Loucy (cell line): ENCODE measurements at regions not wholly inside any gene's neighbourhood (a gene's known extent, or its start where the extent isn't known, plus 50 kb on each side); places are given as distances from the start of the nearest gene placed in this dataset.

Source experiments
- H2AFZ ChIP-seq: fragments of 200-600 bp; sonication (generic); 2 replicates; pipeline ENCODE4 v1.6.0; 2016; ENCODE audit warnings: antibody characterized with exemption, mild to moderate bottlenecking, low read length, moderate library complexity
- H3F3A ChIP-seq: fragments of 200-600 bp; 2 replicates; pipeline ENCODE4 v1.6.0; 2016; ENCODE audit warnings: antibody characterized with exemption, low read depth, mild to moderate bottlenecking
- H3K27me3 ChIP-seq: fragments of 200-600 bp; sonication (generic); 2 replicates; pipeline ENCODE4 v1.6.1; 2014; ENCODE audit warnings: low read length, mild to moderate bottlenecking; ENCODE audit not compliant: insufficient read depth, poor library complexity, severe bottlenecking
- H3K36me3 ChIP-seq: fragments of 200-600 bp; sonication (generic); 2 replicates; pipeline ENCODE4 v1.6.1; 2016; ENCODE audit warnings: low read length; ENCODE audit not compliant: insufficient read depth
- H3K4me1 ChIP-seq: fragments of 200-600 bp; sonication (generic); 2 replicates; pipeline ENCODE4 v1.5.1; 2014; ENCODE audit warnings: low read length, mild to moderate bottlenecking; ENCODE audit not compliant: insufficient read depth, poor library complexity, severe bottlenecking
- H3K4me2 ChIP-seq: fragments of 200-600 bp; sonication (generic); 2 replicates; pipeline ENCODE4 v1.6.0; 2014; ENCODE audit warnings: antibody characterized with exemption, low read length, low read depth, mild to moderate bottlenecking; ENCODE audit not compliant: poor library complexity, severe bottlenecking
- H3K4me3 ChIP-seq: fragments of 200-600 bp; sonication (generic); 2 replicates; pipeline ENCODE4 v1.5.1; 2014; ENCODE audit warnings: low read length, mild to moderate bottlenecking, mixed read lengths; ENCODE audit not compliant: poor library complexity, severe bottlenecking
- H3K79me2 ChIP-seq: fragments of 200-600 bp; sonication (generic); 2 replicates; pipeline ENCODE4 v1.6.1; 2014; ENCODE audit warnings: low read length; ENCODE audit not compliant: insufficient read depth
- H3K9ac ChIP-seq: fragments of 200-600 bp; sonication (generic); 2 replicates; pipeline ENCODE4 v1.6.0; 2014; ENCODE audit warnings: mild to moderate bottlenecking, low read depth, low read length, moderate library complexity; ENCODE audit not compliant: poor library complexity, severe bottlenecking
- H3K9me2 ChIP-seq: fragments of 200-600 bp; sonication (generic); replicated peaks from 2 replicates; pipeline ENCODE4 v1.6.1; 2016; ENCODE audit warnings: low read depth, low read length, mixed read lengths
- H3K9me3 ChIP-seq: fragments of 200-600 bp; sonication (generic); 2 replicates; pipeline ENCODE4 v1.6.1; 2014; ENCODE audit warnings: mild to moderate bottlenecking, antibody characterized with exemption, low read length, low read depth; ENCODE audit not compliant: insufficient read depth
- H4K20me1 ChIP-seq: fragments of 200-600 bp; sonication (generic); 2 replicates; pipeline ENCODE4 v1.6.0; 2014; ENCODE audit warnings: antibody characterized with exemption, low read length, mild to moderate bottlenecking; ENCODE audit not compliant: insufficient read depth, poor library complexity, severe bottlenecking
- EZH2phosphoT487 ChIP-seq: fragments of 200-600 bp; IDR thresholded peaks from 2 replicates; pipeline ENCODE4 v1.6.1; 2018; ENCODE audit warnings: antibody characterized with exemption, mild to moderate bottlenecking, moderate library complexity, borderline replicate concordance
- TF ChIP-seq, protein P1 (sequence below): fragments of 200-600 bp; sonication (generic); conservative IDR thresholded peaks from 2 replicates; pipeline ENCODE4 v1.5.1; 2014; ENCODE audit warnings: mild to moderate bottlenecking, antibody characterized with exemption, low read length

DNA sequence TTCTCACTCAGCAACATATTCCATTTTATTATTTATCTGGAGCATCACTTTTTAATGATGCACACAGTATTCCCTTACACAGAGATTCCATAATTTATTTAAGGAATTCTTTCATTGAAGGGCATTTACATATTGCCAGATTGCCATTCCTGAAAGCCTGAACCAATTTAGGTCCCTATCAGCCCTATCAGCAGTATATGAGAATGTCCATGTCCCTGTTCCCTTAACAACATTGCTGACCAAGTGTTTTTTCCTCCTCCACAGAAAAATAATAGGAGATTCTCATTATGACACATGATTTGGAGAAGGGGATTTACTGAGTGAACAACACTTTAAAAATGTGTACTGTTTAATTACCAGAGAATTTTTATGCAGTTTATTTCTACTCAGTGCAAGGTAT is 90.1 kb upstream of the PHOX2B start:
- no peak overlapping the region for H3K4me3 ChIP-seq
- H3K9me3 ChIP-seq, result no peaks in the 10 kb centered on the region
- H3K4me2 ChIP-seq, result no peak overlapping the region
- H3K9ac ChIP-seq, result no peak overlapping the region
- H4K20me1 ChIP-seq, result no peaks in the 10 kb centered on the region
- H3K4me1 ChIP-seq, result no peaks in the 10 kb centered on the region
- H3F3A ChIP-seq, result no peaks in the 10 kb centered on the region
- no peaks in the 10 kb centered on the region for H3K9me2 ChIP-seq
- H3K79me2 ChIP-seq, result no peaks in the 10 kb centered on the region
- no peaks in the 10 kb centered on the region for H3K27me3 ChIP-seq
- H2AFZ ChIP-seq, result no peak overlapping the region
- no peaks in the 10 kb centered on the region for H3K36me3 ChIP-seq
- TF ChIP-seq, protein P1, sequence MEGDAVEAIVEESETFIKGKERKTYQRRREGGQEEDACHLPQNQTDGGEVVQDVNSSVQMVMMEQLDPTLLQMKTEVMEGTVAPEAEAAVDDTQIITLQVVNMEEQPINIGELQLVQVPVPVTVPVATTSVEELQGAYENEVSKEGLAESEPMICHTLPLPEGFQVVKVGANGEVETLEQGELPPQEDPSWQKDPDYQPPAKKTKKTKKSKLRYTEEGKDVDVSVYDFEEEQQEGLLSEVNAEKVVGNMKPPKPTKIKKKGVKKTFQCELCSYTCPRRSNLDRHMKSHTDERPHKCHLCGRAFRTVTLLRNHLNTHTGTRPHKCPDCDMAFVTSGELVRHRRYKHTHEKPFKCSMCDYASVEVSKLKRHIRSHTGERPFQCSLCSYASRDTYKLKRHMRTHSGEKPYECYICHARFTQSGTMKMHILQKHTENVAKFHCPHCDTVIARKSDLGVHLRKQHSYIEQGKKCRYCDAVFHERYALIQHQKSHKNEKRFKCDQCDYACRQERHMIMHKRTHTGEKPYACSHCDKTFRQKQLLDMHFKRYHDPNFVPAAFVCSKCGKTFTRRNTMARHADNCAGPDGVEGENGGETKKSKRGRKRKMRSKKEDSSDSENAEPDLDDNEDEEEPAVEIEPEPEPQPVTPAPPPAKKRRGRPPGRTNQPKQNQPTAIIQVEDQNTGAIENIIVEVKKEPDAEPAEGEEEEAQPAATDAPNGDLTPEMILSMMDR, result no peak
- no peak for TF ChIP-seq EZH2phosphoT487

DNA sequence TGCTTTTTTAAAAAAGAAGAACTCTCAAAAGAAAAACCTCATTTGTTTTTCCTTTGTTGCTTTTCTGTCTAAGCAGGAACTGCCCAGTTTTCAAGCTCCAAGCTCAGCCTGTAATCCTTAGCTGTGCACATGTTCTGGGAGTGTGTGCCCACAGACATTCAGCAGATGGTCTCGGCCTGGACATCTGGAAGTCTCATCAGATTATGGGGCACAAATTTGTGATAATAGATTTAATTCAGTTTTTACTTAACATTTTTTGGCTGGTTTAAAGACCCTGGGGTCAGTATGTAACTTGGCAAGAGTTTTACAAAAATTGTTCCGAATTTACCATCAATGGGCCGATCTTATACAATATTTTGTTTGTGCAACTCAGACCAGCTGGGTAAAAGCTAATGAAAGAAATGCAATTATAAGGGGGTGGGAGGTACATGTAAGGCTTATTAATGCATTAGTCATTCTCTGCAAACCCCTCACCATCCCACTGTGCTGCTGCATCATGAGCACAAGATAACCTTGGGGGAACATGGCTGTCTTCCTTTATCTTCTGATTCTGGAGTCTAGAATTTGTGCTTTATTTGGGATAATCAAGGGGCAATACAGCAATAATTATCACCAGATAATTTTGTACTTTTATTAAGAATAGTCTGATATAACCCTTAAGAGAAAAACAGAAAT is 86.9 kb upstream of the PHOX2B start:
- no peak for TF ChIP-seq EZH2phosphoT487
- TF ChIP-seq, protein P1, result no peak

DNA sequence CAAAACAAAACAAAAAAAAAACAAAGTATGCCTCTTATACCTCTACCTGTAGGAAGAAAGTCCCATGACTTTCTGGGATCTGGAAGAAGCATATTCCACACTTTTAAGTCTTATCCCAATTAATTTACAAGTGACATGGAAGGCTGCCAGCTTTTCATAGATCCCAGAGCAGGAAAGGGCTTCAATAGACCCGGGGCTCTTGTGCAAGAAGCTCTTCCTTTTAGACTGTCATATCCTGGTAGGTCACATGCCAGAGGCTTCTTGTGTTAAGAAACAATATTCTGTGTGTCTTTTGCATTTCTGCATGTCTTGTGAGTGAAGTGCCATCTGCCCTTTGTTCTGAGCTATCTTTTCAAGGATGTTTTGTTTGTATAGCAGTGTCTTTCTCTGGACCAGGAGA is 84.4 kb upstream of the PHOX2B start:
- no peaks in the 10 kb centered on the region for H3K9me2 ChIP-seq
- H3F3A ChIP-seq, result no peaks in the 10 kb centered on the region
- H3K36me3 ChIP-seq, result no peaks in the 10 kb centered on the region
- no peaks in the 10 kb centered on the region for H3K9me3 ChIP-seq
- TF ChIP-seq, protein P1, result no peak
- TF ChIP-seq EZH2phosphoT487, result no peak
- no peaks in the 10 kb centered on the region for H3K4me1 ChIP-seq
- H3K79me2 ChIP-seq, result no peaks in the 10 kb centered on the region
- H3K27me3 ChIP-seq, result no peaks in the 10 kb centered on the region
- no peak overlapping the region for H2AFZ ChIP-seq
- no peaks in the 10 kb centered on the region for H4K20me1 ChIP-seq
- H3K4me3 ChIP-seq, result no peak overlapping the region
- H3K9ac ChIP-seq, result no peak overlapping the region
- H3K4me2 ChIP-seq, result no peak overlapping the region

More for the DNA sequence above, 86.9 kb upstream of the PHOX2B start:
- H3K4me1 ChIP-seq, result no peaks in the 10 kb centered on the region
- no peak overlapping the region for H3K9ac ChIP-seq
- no peaks in the 10 kb centered on the region for H3K79me2 ChIP-seq
- H3K9me3 ChIP-seq, result no peaks in the 10 kb centered on the region
- H3K27me3 ChIP-seq, result no peaks in the 10 kb centered on the region
- no peak overlapping the region for H2AFZ ChIP-seq
- no peaks in the 10 kb centered on the region for H3F3A ChIP-seq
- H3K4me2 ChIP-seq, result no peak overlapping the region
- no peaks in the 10 kb centered on the region for H4K20me1 ChIP-seq
- H3K36me3 ChIP-seq, result no peaks in the 10 kb centered on the region
- no peak overlapping the region for H3K4me3 ChIP-seq
- no peaks in the 10 kb centered on the region for H3K9me2 ChIP-seq
